KBM-7 (cell line): ENCODE measurements at regions not wholly inside any gene's neighbourhood (a gene's known extent, or its start where the extent isn't known, plus 50 kb on each side); places are given as distances from the start of the nearest gene placed in this dataset.

Experiments used
- DNase-seq: peaks from one replicate; pipeline ENCODE4 v3.0.0-alpha.2; 2015
- in situ Hi-C: fragments of 300-500 bp; cut with MboI; formaldehyde crosslinking; loops from 2 replicates; pipeline ENCODE4 v1.14.3; 2020; ENCODE audit warnings: low sequenced_read_pairs, low pct_unique_long_range_greater_than_20kb, mixed read lengths

DNA sequence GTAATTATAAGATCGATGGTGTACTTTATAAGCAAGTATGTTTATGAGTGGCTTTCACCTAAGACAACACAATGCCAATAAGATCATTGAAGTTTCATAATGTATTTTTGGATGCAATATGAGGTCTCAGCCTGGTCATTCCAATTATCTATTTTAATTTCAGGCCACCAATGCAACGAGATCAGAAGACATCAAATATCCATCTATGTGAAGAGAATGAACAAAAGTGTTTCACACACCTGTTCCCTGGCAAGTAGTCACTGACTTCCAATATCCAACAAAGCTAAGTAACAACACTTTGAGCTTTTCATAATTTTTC, 53.6 kb upstream of the TMCO5A start:
- DNase-seq, result no peak

GRCh38 chr15:37881237-37882013, 53.0 kb upstream of the TMCO5A start:
- in situ Hi-C loops, result no loop called here
- DNase-seq, result no peak

More for the DNA sequence above, 53.6 kb upstream of the TMCO5A start:
- in situ Hi-C loops, result no loop called here

GRCh38 chr15:37882640-37883039, 51.8 kb upstream of the TMCO5A start:
- in situ Hi-C loops, result no loop called here
- no peak for DNase-seq
